Brain pericyte (primary cell): ENCODE measurements at regions not wholly inside any gene's neighbourhood (a gene's known extent, or its start where the extent isn't known, plus 50 kb on each side); places are given as distances from the start of the nearest gene placed in this dataset.
"Not testable (repeated sequence)": the region's sequence is repeated elsewhere in the genome, so short reads cannot be mapped to it uniquely, and the experiment has no call there.

Experiments
- DNase-seq: peaks from one replicate; pipeline ENCODE4 v3.0.0-alpha.2; 2012; ENCODE audit warnings: low read depth, low spot score

- no peak for DNase-seq
Observed at GRCh38 chr4:160485071-160485687, 1382.3 kb downstream of the RAPGEF2 start.

GRCh38 chr4:160492181-160492580, 1389.3 kb downstream of the RAPGEF2 start:
- no peak for DNase-seq

- no peak for DNase-seq
Observed at GRCh38 chr4:160493206-160493605, 1390.3 kb downstream of the RAPGEF2 start.

GRCh38 chr4:160495356-160495755, 1392.5 kb downstream of the RAPGEF2 start:
- DNase-seq: no peak

- DNase-seq: no peak
Observed at GRCh38 chr4:160498211-160498610, 1395.3 kb downstream of the RAPGEF2 start.

- DNase-seq: no peak
Observed at GRCh38 chr4:160505724-160506123, 1402.8 kb downstream of the RAPGEF2 start.

- DNase-seq: no peak
Observed at GRCh38 chr4:160510928-160511327, 1408.0 kb downstream of the RAPGEF2 start.

GRCh38 chr4:160514126-160514525, 1411.2 kb downstream of the RAPGEF2 start:
- no peak for DNase-seq

- no peak for DNase-seq
Observed at GRCh38 chr4:160523231-160523630, 1420.4 kb downstream of the RAPGEF2 start.

- no peak for DNase-seq
Observed at GRCh38 chr4:160537681-160538080, 1434.8 kb downstream of the RAPGEF2 start.

GRCh38 chr4:160546201-160546600, 1443.3 kb downstream of the RAPGEF2 start:
- no peak for DNase-seq

- not testable (repeated sequence) for DNase-seq
Observed at GRCh38 chr4:160549951-160550519, 1447.2 kb downstream of the RAPGEF2 start.

- no peak for DNase-seq
Observed at GRCh38 chr4:160562661-160563060, 1459.8 kb downstream of the RAPGEF2 start.

- no peak for DNase-seq
Observed at GRCh38 chr4:160563552-160564282, 1460.8 kb downstream of the RAPGEF2 start.

- DNase-seq: no peak
Observed at GRCh38 chr4:160567634-160568033, 1464.8 kb downstream of the RAPGEF2 start.

GRCh38 chr4:160570271-160570670, 1467.4 kb downstream of the RAPGEF2 start:
- DNase-seq: no peak

GRCh38 chr4:160574272-160574671, 1471.4 kb downstream of the RAPGEF2 start:
- not testable (repeated sequence) for DNase-seq

GRCh38 chr4:160580581-160580980, 1477.7 kb downstream of the RAPGEF2 start:
- DNase-seq: no peak

GRCh38 chr4:160592258-160592657, 1489.4 kb downstream of the RAPGEF2 start:
- no peak for DNase-seq

- no peak for DNase-seq
Observed at GRCh38 chr4:160595646-160596045, 1492.8 kb downstream of the RAPGEF2 start.

- no peak for DNase-seq
Observed at GRCh38 chr4:160604541-160604940, 1501.7 kb downstream of the RAPGEF2 start.

- no peak for DNase-seq
Observed at GRCh38 chr4:160611181-160611580, 1508.3 kb downstream of the RAPGEF2 start.

GRCh38 chr4:160631044-160631443, 1528.2 kb downstream of the RAPGEF2 start:
- no peak for DNase-seq
